A673 (cell line): ENCODE measurements at regions not wholly inside any gene's neighbourhood (a gene's known extent, or its start where the extent isn't known, plus 50 kb on each side); places are given as distances from the start of the nearest gene placed in this dataset.

Experiments
- BruUV-seq: library from RNA; stranded (reverse); fragments of 400-500 nt; replicated peaks from 2 replicates; lab custom pipeline; 2021; lab: Mats Ljungman, UMichigan
- CTCF ChIA-PET: fragments of 300-600 bp; sonication (Branson Sonifier 250); formaldehyde crosslinking; loops from one replicate; lab custom pipeline; 2022; ENCODE audit warnings: antibody characterized with exemption; lab: Charles Lee
- POLR2A ChIA-PET: fragments of 300-600 bp; sonication (Branson Sonifier 250); formaldehyde crosslinking; loops from one replicate; lab custom pipeline; 2022; ENCODE audit warnings: antibody characterized with exemption; ENCODE audit not compliant: low non-redundant PET; lab: Charles Lee
- DNase-seq: peaks from one replicate; pipeline ENCODE4 v3.0.0-alpha.2; 2015; ENCODE audit warnings: low spot score
- H3K27ac ChIP-seq: fragments of 200-600 bp; sonication (generic); 2 replicates; pipeline ENCODE4 v1.5.1; 2016; ENCODE audit warnings: mixed run types, low read depth, mild to moderate bottlenecking, mixed read lengths, antibody characterized with exemption, low read length; ENCODE audit not compliant: poor library complexity, severe bottlenecking
- H3K27me3 ChIP-seq: fragments of 200-600 bp; sonication (generic); replicated peaks from 2 replicates; pipeline ENCODE4 v1.6.1; 2017; ENCODE audit warnings: mixed run types, low read depth, mild to moderate bottlenecking, mixed read lengths, antibody characterized with exemption, low read length; ENCODE audit not compliant: insufficient read depth, poor library complexity
- H3K36me3 ChIP-seq: fragments of 200-600 bp; sonication (generic); 2 replicates; pipeline ENCODE4 v1.6.1; 2016; ENCODE audit warnings: mixed run types, mild to moderate bottlenecking, mixed read lengths, antibody characterized with exemption, low read length; ENCODE audit not compliant: insufficient read depth, poor library complexity, severe bottlenecking
- H3K4me1 ChIP-seq: fragments of 200-600 bp; sonication (generic); 2 replicates; pipeline ENCODE4 v1.6.1; 2017; ENCODE audit warnings: mixed run types, mild to moderate bottlenecking, mixed read lengths, antibody characterized with exemption, low read length; ENCODE audit not compliant: insufficient read depth, poor library complexity, severe bottlenecking
- H3K4me3 ChIP-seq: fragments of 200-600 bp; sonication (generic); 2 replicates; pipeline ENCODE4 v1.5.1; 2016; ENCODE audit warnings: low read depth, mixed run types, mild to moderate bottlenecking, mixed read lengths, low read length; ENCODE audit not compliant: poor library complexity, severe bottlenecking
- H3K9me3 ChIP-seq: fragments of 200-600 bp; sonication (generic); 2 replicates; pipeline ENCODE4 v1.6.1; 2016; ENCODE audit warnings: mixed run types, low read depth, mild to moderate bottlenecking, mixed read lengths, antibody characterized with exemption, low read length; ENCODE audit not compliant: poor library complexity, severe bottlenecking
- EZH2 ChIP-seq: fragments of 200-600 bp; sonication (generic); IDR thresholded peaks from 2 replicates; pipeline ENCODE4 v1.6.1; 2017; ENCODE audit warnings: borderline replicate concordance, low read depth, mild to moderate bottlenecking, mixed read lengths, antibody characterized with exemption, low read length; ENCODE audit not compliant: poor library complexity, severe bottlenecking
- intact Hi-C: fragments of 100-400 bp; cut with micrococcal nuclease; formaldehyde crosslinking; loops from one replicate; pipeline ENCODE4 v1.10.0; 2022; ENCODE audit not compliant: unreplicated experiment
- TF ChIP-seq, protein P1 (sequence below): fragments of 300-800, 200-600 bp; sonication (generic); conservative IDR thresholded peaks from 2 replicates; pipeline ENCODE4 v1.5.1; 2017; ENCODE audit warnings: low read depth, mild to moderate bottlenecking, antibody characterized with exemption, low read length, moderate library complexity, mixed read lengths

DNA sequence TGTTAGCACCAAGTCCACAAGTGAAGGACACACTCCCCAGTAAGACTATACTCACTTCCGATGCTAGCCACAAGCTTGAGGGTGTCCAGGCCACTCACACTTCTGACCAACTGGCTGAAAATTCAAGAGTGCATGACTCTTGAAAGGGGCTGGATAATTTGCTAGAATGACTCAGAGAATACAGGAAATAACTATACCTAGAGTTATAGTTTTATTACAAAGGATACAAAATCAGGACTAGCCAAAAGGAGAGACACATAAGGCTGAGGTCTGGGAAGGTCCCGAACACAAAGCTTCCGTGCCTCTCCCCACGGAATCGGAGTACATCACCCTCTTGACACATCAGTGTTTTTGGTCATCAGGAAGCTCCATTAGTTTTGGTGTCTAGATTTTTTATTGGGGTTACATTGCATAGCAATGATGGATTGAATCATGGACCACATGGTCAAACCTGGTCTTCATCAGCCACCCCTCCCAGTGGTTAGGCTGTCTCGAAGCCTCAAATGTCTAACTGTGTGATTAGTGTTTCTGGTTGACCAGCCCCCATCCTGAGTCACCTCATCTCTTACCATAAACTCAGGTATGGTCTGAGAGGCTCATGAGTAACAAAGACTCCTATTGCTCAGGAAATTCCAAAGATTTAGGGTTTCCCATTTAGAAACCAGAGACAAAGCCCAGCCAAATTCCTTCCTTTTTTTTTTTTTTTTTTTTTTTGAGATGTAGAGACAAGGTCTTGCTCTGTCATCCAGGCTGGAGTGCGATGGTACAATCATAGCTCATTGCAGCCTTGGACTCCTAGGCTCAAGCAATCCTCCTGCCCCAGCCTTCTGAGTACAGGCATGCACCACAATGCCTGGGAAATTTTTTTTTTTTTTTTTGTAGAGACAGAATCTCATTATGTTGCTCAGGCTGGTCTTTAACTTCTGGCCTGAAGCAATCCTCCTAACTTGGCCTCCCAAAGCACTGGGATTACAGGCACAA lies 472.0 kb upstream of the TBX3 start:
- POLR2A ChIA-PET, result no interaction called here
- intact Hi-C loops, result no loop called here
- no peak overlapping the region for H3K4me3 ChIP-seq
- H3K9me3 ChIP-seq, result peaks cover 4% of the 10 kb centered on the region
- BruUV-seq, result no TSS peak
- no peak for DNase-seq
- H3K4me1 ChIP-seq, result no peaks in the 10 kb centered on the region
- no peaks in the 10 kb centered on the region for H3K36me3 ChIP-seq
- H3K27ac ChIP-seq, result no peak overlapping the region
- CTCF ChIA-PET, result no interaction called here
- no peaks in the 10 kb centered on the region for H3K27me3 ChIP-seq
- TF ChIP-seq EZH2, result no peak
- TF ChIP-seq, protein P1, sequence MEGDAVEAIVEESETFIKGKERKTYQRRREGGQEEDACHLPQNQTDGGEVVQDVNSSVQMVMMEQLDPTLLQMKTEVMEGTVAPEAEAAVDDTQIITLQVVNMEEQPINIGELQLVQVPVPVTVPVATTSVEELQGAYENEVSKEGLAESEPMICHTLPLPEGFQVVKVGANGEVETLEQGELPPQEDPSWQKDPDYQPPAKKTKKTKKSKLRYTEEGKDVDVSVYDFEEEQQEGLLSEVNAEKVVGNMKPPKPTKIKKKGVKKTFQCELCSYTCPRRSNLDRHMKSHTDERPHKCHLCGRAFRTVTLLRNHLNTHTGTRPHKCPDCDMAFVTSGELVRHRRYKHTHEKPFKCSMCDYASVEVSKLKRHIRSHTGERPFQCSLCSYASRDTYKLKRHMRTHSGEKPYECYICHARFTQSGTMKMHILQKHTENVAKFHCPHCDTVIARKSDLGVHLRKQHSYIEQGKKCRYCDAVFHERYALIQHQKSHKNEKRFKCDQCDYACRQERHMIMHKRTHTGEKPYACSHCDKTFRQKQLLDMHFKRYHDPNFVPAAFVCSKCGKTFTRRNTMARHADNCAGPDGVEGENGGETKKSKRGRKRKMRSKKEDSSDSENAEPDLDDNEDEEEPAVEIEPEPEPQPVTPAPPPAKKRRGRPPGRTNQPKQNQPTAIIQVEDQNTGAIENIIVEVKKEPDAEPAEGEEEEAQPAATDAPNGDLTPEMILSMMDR, result no peak

DNA sequence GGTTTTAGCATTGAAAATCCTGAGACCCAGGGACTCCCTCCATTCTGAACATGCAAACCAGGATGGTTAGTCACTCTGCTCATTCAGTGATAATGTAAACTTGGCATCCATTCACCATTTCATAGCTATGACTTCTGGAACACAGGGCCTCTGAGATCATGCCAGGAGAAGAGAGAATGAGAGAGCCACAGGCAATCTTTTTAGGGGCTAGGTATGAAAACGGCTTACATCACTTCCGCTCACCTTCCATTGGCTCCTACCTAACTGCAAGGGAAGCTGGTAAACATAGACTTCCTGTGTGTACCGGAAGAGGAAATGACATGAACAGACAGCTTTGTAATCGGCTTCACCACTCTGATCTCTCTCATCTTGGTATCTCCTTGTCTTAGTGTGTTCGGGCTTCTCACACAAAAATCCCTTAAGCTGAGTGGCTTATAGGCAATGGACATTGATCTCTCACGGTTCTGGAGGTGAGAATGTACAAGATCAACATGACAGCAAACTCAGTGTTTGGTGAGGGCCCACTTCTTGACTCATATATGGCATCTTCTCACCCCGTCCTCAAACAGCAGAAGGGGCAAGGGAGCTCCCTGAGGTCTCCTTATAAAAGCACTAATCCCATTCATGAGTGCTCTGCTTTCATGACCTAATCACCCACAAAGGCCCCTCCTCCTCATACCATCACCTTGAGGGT lies 465.9 kb upstream of the TBX3 start:
- CTCF ChIA-PET, result no interaction called here

DNA sequence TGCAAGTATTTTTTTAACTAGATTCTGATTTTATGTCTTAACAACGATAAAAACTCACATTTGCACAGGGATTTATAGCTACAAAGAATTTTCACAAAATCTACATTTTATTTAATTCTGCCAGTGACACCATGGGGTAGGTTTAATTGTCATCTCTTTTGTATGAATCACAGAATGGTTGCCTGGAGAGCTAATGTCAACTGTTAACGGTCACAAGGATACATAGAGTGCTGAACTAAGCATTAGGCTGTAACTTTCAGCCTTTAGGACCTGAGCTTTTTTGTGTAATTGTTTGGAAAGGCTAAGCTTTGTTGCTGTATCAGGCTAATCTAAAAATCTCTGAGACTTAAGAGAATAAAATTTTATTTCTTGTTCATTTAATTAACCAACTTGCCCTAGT lies 465.3 kb upstream of the TBX3 start:
- ChIA-PET CTCF (no interaction called here), POLR2A (no interaction called here)
- H3K4me1 ChIP-seq, result no peaks in the 10 kb centered on the region
- peaks cover 8% of the 10 kb centered on the region for H3K9me3 ChIP-seq
- no peak overlapping the region for H3K4me3 ChIP-seq
- H3K27ac ChIP-seq, result no peak overlapping the region
- intact Hi-C loops, result no loop called here
- H3K36me3 ChIP-seq, result no peaks in the 10 kb centered on the region
- H3K27me3 ChIP-seq, result no peaks in the 10 kb centered on the region
- no TSS peak for BruUV-seq
- TF ChIP-seq EZH2, result no peak
- TF ChIP-seq, protein P1, result no peak
- DNase-seq, result no peak

More for the DNA sequence above, 465.9 kb upstream of the TBX3 start:
- POLR2A ChIA-PET, result no interaction called here
- Histone ChIP-seq H3K27ac (no peak overlapping the region), H3K4me1 (no peaks in the 10 kb centered on the region), H3K4me3 (no peak overlapping the region), H3K36me3 (no peaks in the 10 kb centered on the region), H3K9me3 (peaks cover 8% of the 10 kb centered on the region), H3K27me3 (no peaks in the 10 kb centered on the region)
- intact Hi-C loops, result no loop called here
- no peak for DNase-seq
- TF ChIP-seq, protein P1, result no peak
- no peak for TF ChIP-seq EZH2
- BruUV-seq, result no TSS peak
